ENCODE measurements at regions not wholly inside any gene's neighbourhood (a gene's known extent, or its start where the extent isn't known, plus 50 kb on each side); places are given as distances from the start of the nearest gene placed in this dataset.

DNA sequence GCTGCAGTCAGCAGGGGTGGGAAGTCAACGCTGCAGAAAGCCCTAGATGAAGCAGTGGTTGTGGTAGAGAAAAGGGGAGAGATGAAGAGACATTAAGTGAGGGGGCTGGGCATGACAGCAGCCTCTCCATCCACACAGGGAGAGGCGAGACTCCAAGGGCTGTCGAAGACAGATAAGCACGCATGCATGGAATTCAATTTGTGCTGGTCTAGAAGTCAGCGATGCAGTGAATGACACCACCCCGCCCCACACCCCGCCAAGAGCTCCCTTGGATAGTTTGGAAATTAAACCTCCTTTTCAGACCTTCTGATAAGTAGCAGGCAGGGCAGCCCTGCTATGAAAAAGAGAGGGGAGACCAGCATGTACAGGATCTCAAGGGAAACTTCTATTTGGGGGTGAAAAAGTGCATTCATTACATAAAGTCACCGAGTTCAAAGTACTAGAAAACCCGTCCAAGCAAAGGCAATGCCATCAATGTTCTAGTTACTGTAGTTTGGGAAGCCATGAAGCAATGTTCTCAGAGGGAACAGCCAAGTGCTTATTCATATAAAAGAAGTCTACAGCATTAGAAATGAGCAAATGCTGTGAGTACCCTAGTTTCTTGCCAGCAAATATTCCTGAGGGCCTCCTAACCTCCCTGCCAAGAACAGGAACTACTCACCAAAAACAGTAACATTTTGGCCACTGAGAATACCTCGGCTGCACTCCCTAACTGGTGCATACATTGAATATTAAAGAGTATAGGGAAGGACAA lies 152.3 kb upstream of the ANXA10 start:
- TF ChIP-seq, protein P1, sequence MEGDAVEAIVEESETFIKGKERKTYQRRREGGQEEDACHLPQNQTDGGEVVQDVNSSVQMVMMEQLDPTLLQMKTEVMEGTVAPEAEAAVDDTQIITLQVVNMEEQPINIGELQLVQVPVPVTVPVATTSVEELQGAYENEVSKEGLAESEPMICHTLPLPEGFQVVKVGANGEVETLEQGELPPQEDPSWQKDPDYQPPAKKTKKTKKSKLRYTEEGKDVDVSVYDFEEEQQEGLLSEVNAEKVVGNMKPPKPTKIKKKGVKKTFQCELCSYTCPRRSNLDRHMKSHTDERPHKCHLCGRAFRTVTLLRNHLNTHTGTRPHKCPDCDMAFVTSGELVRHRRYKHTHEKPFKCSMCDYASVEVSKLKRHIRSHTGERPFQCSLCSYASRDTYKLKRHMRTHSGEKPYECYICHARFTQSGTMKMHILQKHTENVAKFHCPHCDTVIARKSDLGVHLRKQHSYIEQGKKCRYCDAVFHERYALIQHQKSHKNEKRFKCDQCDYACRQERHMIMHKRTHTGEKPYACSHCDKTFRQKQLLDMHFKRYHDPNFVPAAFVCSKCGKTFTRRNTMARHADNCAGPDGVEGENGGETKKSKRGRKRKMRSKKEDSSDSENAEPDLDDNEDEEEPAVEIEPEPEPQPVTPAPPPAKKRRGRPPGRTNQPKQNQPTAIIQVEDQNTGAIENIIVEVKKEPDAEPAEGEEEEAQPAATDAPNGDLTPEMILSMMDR (IDR thresholded peaks at IDR 0.05; ENCODE audit: borderline replicate concordance, extremely low read depth, insufficient read depth) = no peak
- Histone ChIP-seq H3K9me3 (ENCODE audit: control insufficient read depth in 2 of 3, insufficient read depth in 1 of 3, low read length in 3 of 3) (no peaks in the 10 kb centered on the region), H3K4me3 (ENCODE audit: low read length in 3 of 3) (no peak overlapping the region), H3K9ac (ENCODE audit: low read length in 3 of 3) (no peak overlapping the region), H3K4me1 (ENCODE audit: control insufficient read depth in 2 of 3, insufficient read depth in 2 of 3, low read depth in 1 of 3, low read length in 3 of 3) (no peaks in the 10 kb centered on the region), H3K27me3 (ENCODE audit: control insufficient read depth, insufficient read depth, low read length) (no peaks in the 10 kb centered on the region), H3K36me3 (ENCODE audit: control insufficient read depth in 2 of 3, insufficient read depth in 3 of 3, low read length in 3 of 3) (no peaks in the 10 kb centered on the region), H3K27ac (ENCODE audit: low read depth in 2 of 2, low read length in 2 of 2) (no peak overlapping the region)
- intact Hi-C loops (cut with DNase I) = no loop called here
- DNase-seq (peak in 2 of 5 donors; percentile 1 to 6), FAIRE-seq (no peak)

GRCh38 chr4:167943872-167944505 lies 148.3 kb upstream of the ANXA10 start:
- no peak overlapping the region for H3K27ac ChIP-seq (ENCODE audit: low read depth in 2 of 2, low read length in 2 of 2)
- no peak overlapping the region for H3K4me3 ChIP-seq (ENCODE audit: low read length in 3 of 3)
- H3K4me1 ChIP-seq (ENCODE audit: control insufficient read depth in 2 of 3, insufficient read depth in 2 of 3, low read depth in 1 of 3, low read length in 3 of 3) = no peaks in the 10 kb centered on the region
- H3K9ac ChIP-seq (ENCODE audit: low read length in 3 of 3) = no peak overlapping the region
- no peak for FAIRE-seq
- no peaks in the 10 kb centered on the region for H3K36me3 ChIP-seq (ENCODE audit: control insufficient read depth in 2 of 3, insufficient read depth in 3 of 3, low read length in 3 of 3)
- intact Hi-C loops (cut with DNase I) = no loop called here
- TF ChIP-seq, protein P1 (IDR thresholded peaks at IDR 0.05; ENCODE audit: borderline replicate concordance, extremely low read depth, insufficient read depth) = no peak
- no peaks in the 10 kb centered on the region for H3K27me3 ChIP-seq (ENCODE audit: control insufficient read depth, insufficient read depth, low read length)
- H3K9me3 ChIP-seq (ENCODE audit: control insufficient read depth in 2 of 3, insufficient read depth in 1 of 3, low read length in 3 of 3) = no peaks in the 10 kb centered on the region
- DNase-seq = no peak

DNA sequence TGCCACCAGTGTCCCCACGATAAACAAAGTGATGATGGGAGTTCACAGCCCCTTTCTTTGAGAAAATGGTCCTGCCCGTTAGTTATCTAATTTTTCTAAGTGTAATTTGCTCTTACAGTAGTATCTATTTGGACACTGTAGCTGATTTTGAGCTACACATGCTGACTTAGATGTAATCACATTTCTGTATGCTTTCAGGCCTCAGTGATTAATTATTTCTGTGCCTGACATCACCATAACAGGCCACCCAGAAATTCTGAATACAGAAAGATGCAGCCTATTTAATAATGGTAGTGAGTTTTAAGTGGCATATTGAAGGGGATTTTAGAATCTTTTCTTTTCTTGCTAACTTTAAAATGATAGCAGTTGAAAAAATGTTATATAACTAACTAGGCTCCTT lies 147.6 kb upstream of the ANXA10 start:
- DNase-seq = no peak

More for the DNA sequence above, 147.6 kb upstream of the ANXA10 start:
- Histone ChIP-seq H3K9ac (ENCODE audit: low read length in 3 of 3) (no peak overlapping the region), H3K4me1 (ENCODE audit: control insufficient read depth in 2 of 3, insufficient read depth in 2 of 3, low read depth in 1 of 3, low read length in 3 of 3) (no peaks in the 10 kb centered on the region), H3K27me3 (ENCODE audit: control insufficient read depth, insufficient read depth, low read length) (no peaks in the 10 kb centered on the region), H3K27ac (ENCODE audit: low read depth in 2 of 2, low read length in 2 of 2) (no peak overlapping the region), H3K9me3 (ENCODE audit: control insufficient read depth in 2 of 3, insufficient read depth in 1 of 3, low read length in 3 of 3) (no peaks in the 10 kb centered on the region), H3K36me3 (ENCODE audit: control insufficient read depth in 2 of 3, insufficient read depth in 3 of 3, low read length in 3 of 3) (no peaks in the 10 kb centered on the region), H3K4me3 (ENCODE audit: low read length in 3 of 3) (no peak overlapping the region)
- FAIRE-seq = no peak
- intact Hi-C loops (cut with DNase I) = no loop called here
- TF ChIP-seq, protein P1 (IDR thresholded peaks at IDR 0.05; ENCODE audit: borderline replicate concordance, extremely low read depth, insufficient read depth) = no peak

Measured in kidney (tissue), 13 donors.